Epithelial cell of proximal tubule (primary cell): ENCODE measurements at regions not wholly inside any gene's neighbourhood (a gene's known extent, or its start where the extent isn't known, plus 50 kb on each side); places are given as distances from the start of the nearest gene placed in this dataset.

Experiments used
- DNase-seq: peaks from one replicate; pipeline ENCODE4 v3.0.0-alpha.2; 2011; ENCODE audit warnings: low read depth
- H3K4me3 ChIP-seq: 2 replicates; pipeline ENCODE4 v1.5.1; 2011; ENCODE audit warnings: low read depth, mild to moderate bottlenecking, low read length
- CTCF ChIP-seq: conservative IDR thresholded peaks from 2 replicates; pipeline ENCODE4 v1.5.1; 2012; ENCODE audit warnings: low read depth, mild to moderate bottlenecking, low read length

- no peak for DNase-seq
- no peak for TF ChIP-seq CTCF
- H3K4me3 ChIP-seq = no peak overlapping the region
These were observed 114.8 kb upstream of the PLPP4 start for GRCh38 chr10:120342115-120342714.

- DNase-seq = no peak
- H3K4me3 ChIP-seq = no peak overlapping the region
- no peak for TF ChIP-seq CTCF
These were observed 111.8 kb upstream of the PLPP4 start for GRCh38 chr10:120345186-120345585.

DNA sequence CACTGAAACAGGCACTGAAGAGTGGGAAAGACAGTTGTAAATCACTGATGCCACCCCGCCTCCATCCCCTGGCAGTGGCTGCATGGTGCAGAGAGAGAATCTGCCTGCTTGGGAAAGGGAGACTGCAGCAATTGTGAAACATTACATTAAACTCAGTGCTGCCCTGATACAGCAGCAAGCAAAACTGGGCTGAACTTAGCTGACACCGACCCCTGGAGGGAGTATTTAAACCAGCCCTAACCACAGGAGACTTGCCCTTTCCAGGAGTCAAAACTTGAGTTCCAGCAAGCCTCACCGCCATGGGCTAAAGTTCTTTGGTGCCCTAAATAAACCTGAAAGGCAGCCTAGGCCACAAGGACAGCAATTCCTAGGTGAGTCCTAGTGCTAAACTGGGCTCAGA is 109.4 kb upstream of the PLPP4 start:
- no peak overlapping the region for H3K4me3 ChIP-seq
- no peak for DNase-seq
- no peak for TF ChIP-seq CTCF

GRCh38 chr10:120349069-120349468 is 108.0 kb upstream of the PLPP4 start:
- no peak for DNase-seq
- TF ChIP-seq CTCF = no peak
- H3K4me3 ChIP-seq = no peak overlapping the region

DNA sequence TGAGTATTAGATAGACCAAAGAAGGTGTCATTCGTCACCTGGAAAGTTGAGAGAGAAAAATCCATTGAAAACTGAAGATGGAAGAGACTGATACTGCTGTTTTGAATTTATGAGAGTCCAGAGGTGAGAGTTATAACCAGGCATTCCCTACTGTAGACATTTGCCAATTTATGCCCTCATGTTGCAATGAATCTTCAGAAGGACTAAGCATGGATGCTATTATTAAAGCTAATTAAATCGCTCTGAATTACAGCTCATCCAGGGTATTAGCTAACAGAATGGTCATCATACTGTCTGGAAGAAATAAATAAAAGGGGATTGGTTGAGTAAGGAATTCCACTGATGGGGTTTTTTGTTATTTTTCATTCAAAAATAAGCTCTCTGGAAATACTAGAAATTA is 101.6 kb upstream of the PLPP4 start:
- H3K4me3 ChIP-seq = no peak overlapping the region
- DNase-seq = no peak

DNA sequence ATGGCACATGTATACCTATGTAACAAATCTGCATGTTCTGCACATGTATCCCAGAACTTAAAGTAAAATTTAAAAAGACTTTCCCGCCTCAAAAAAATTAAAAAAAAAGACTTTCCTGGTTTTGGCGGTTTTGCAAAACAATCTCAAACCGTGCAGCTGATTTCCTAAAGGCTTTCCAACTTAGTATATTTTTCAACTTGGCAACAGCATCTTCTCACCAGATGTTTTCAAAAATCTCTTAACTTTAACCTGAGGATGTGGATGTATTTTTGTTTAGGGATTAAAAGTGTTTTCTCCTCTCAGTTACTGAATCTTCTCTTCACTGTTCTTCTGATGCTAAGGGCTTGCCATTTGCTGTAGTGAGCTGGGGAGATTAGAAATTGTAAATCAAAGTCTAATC is 96.5 kb upstream of the PLPP4 start:
- DNase-seq = no peak
- H3K4me3 ChIP-seq = no peak overlapping the region
- TF ChIP-seq CTCF = no peak

More for the DNA sequence above, 101.6 kb upstream of the PLPP4 start:
- TF ChIP-seq CTCF = no peak

- peak; percentile 64 for DNase-seq
- H3K4me3 ChIP-seq = no peak overlapping the region
- TF ChIP-seq CTCF = no peak
These were observed 91.2 kb upstream of the PLPP4 start for GRCh38 chr10:120365872-120366271.
